Nephron (organoid): ENCODE measurements at regions not wholly inside any gene's neighbourhood (a gene's known extent, or its start where the extent isn't known, plus 50 kb on each side); places are given as distances from the start of the nearest gene placed in this dataset.

Experiments used
- H3K27ac Mint-ChIP-seq, 3 experiments: 2 replicates each; pipeline ENCODE4 v1.8.0; 2020; ENCODE audit warnings: mixed read lengths in 3 of 3, mild to moderate bottlenecking in 2 of 3, moderate library complexity in 1 of 3
- H3K27me3 Mint-ChIP-seq: 2 replicates; pipeline ENCODE4 v1.8.0; 2021; ENCODE audit warnings: low read depth, mild to moderate bottlenecking, moderate library complexity, mixed read lengths
- H3K36me3 Mint-ChIP-seq: 2 replicates; pipeline ENCODE4 v1.8.0; 2020; ENCODE audit warnings: low read depth, mixed read lengths
- H3K4me1 Mint-ChIP-seq: 2 replicates; pipeline ENCODE4 v1.8.0; 2020; ENCODE audit warnings: mixed read lengths
- H3K4me3 Mint-ChIP-seq, 3 experiments: 2 replicates each; pipeline ENCODE4 v1.8.0; 2020; ENCODE audit warnings: mild to moderate bottlenecking in 3 of 3, mixed read lengths in 3 of 3, moderate library complexity in 2 of 3
- H3K9me3 Mint-ChIP-seq: 2 replicates; pipeline ENCODE4 v1.8.0; 2020; ENCODE audit warnings: mixed read lengths
- CTCF ChIP-seq, 3 experiments: fragments of 200-600 bp; sonication (generic); IDR thresholded peaks; one replicate each; pipeline ENCODE4 v1.5.0; 2021; ENCODE audit warnings: antibody characterized with exemption in 3 of 3; ENCODE audit not compliant: unreplicated experiment in 3 of 3

GRCh38 chr17:79676796-79677195, 53.9 kb upstream of the ENPP7 start:
- H3K36me3 Mint-ChIP-seq: peaks cover 3% of the 10 kb centered on the region
- no peaks in the 10 kb centered on the region for H3K4me1 Mint-ChIP-seq

GRCh38 chr17:79675413-79675725, 55.4 kb upstream of the ENPP7 start:
- peaks cover 58% of the 10 kb centered on the region for H3K27me3 Mint-ChIP-seq
- peaks cover 3% of the 10 kb centered on the region for H3K36me3 Mint-ChIP-seq
- H3K9me3 Mint-ChIP-seq: peaks cover 23% of the 10 kb centered on the region

More at GRCh38 chr17:79676796-79677195, 53.9 kb upstream of the ENPP7 start:
- no peak for TF ChIP-seq CTCF (IDR thresholded peaks at IDR 0.05; ENCODE audit: unreplicated experiment in 3 of 3)
- Mint-ChIP-seq H3K27me3 (peaks cover 52% of the 10 kb centered on the region), H3K27ac (no peak overlapping the region), H3K4me3 (no peak overlapping the region), H3K9me3 (peaks cover 23% of the 10 kb centered on the region)

GRCh38 chr17:79674506-79675412, 56.0 kb upstream of the ENPP7 start:
- no peak overlapping the region for H3K27ac Mint-ChIP-seq
- no peak overlapping the region for H3K4me3 Mint-ChIP-seq
- H3K4me1 Mint-ChIP-seq: peaks cover 15% of the 10 kb centered on the region
- peaks cover 23% of the 10 kb centered on the region for H3K9me3 Mint-ChIP-seq
- H3K27me3 Mint-ChIP-seq: peaks cover 54% of the 10 kb centered on the region
- no peak for TF ChIP-seq CTCF (IDR thresholded peaks at IDR 0.05; ENCODE audit: unreplicated experiment in 3 of 3)
- peaks cover 3% of the 10 kb centered on the region for H3K36me3 Mint-ChIP-seq

More at GRCh38 chr17:79675413-79675725, 55.4 kb upstream of the ENPP7 start:
- no peak overlapping the region for H3K27ac Mint-ChIP-seq
- H3K4me3 Mint-ChIP-seq: no peak overlapping the region
- peaks cover 10% of the 10 kb centered on the region for H3K4me1 Mint-ChIP-seq
- TF ChIP-seq CTCF (IDR thresholded peaks at IDR 0.05; ENCODE audit: unreplicated experiment in 3 of 3): no peak

GRCh38 chr17:79673517-79673916, 57.2 kb upstream of the ENPP7 start:
- peaks cover 23% of the 10 kb centered on the region for H3K9me3 Mint-ChIP-seq
- no peak for TF ChIP-seq CTCF (IDR thresholded peaks at IDR 0.05; ENCODE audit: unreplicated experiment in 3 of 3)
- peaks cover 59% of the 10 kb centered on the region for H3K27me3 Mint-ChIP-seq
- H3K36me3 Mint-ChIP-seq: peaks cover 3% of the 10 kb centered on the region
- no peak overlapping the region for H3K4me3 Mint-ChIP-seq
- H3K4me1 Mint-ChIP-seq: peaks cover 15% of the 10 kb centered on the region
- no peak overlapping the region for H3K27ac Mint-ChIP-seq

- H3K4me1 Mint-ChIP-seq: peaks cover 25% of the 10 kb centered on the region
- no peak overlapping the region for H3K4me3 Mint-ChIP-seq
- H3K9me3 Mint-ChIP-seq: peaks cover 23% of the 10 kb centered on the region
- H3K27ac Mint-ChIP-seq: no peak overlapping the region
- TF ChIP-seq CTCF (IDR thresholded peaks at IDR 0.05; ENCODE audit: unreplicated experiment in 3 of 3): no peak
- peaks cover 62% of the 10 kb centered on the region for H3K27me3 Mint-ChIP-seq
- peaks cover 3% of the 10 kb centered on the region for H3K36me3 Mint-ChIP-seq
These were observed 58.2 kb upstream of the ENPP7 start for GRCh38 chr17:79672496-79672895.
